ENCODE measurements at regions not wholly inside any gene's neighbourhood (a gene's known extent, or its start where the extent isn't known, plus 50 kb on each side); places are given as distances from the start of the nearest gene placed in this dataset.

GRCh38 chr11:29438815-29439214 is 578.0 kb downstream of the KCNA4 start:
- no peak for TF ChIP-seq CTCF (IDR thresholded peaks at IDR 0.05; ENCODE audit: low read depth, low read length, missing control alignments)
- no peak for DNase-seq (ENCODE audit: extremely low read depth, low read depth)
- no peak overlapping the region for H3K4me3 ChIP-seq (replicated peaks; ENCODE audit: low read depth, low read length)

GRCh38 chr11:29435421-29435820 is 581.4 kb downstream of the KCNA4 start:
- H3K4me3 ChIP-seq (replicated peaks; ENCODE audit: low read depth, low read length), result no peak overlapping the region
- TF ChIP-seq CTCF (IDR thresholded peaks at IDR 0.05; ENCODE audit: low read depth, low read length, missing control alignments), result no peak
- DNase-seq (ENCODE audit: extremely low read depth, low read depth), result no peak

GRCh38 chr11:29432719-29433325 is 584.0 kb downstream of the KCNA4 start:
- H3K4me3 ChIP-seq (replicated peaks; ENCODE audit: low read depth, low read length), result no peak overlapping the region
- peak; percentile 1 for DNase-seq (ENCODE audit: extremely low read depth, low read depth)
- TF ChIP-seq CTCF (IDR thresholded peaks at IDR 0.05; ENCODE audit: low read depth, low read length, missing control alignments), result peak; percentile 30

- no peak for DNase-seq (ENCODE audit: extremely low read depth, low read depth)
- H3K4me3 ChIP-seq (replicated peaks; ENCODE audit: low read depth, low read length), result no peak overlapping the region
- TF ChIP-seq CTCF (IDR thresholded peaks at IDR 0.05; ENCODE audit: low read depth, low read length, missing control alignments), result no peak
These were observed 611.5 kb downstream of the KCNA4 start for GRCh38 chr11:29405305-29405704.

GRCh38 chr11:29395555-29396072 is 621.2 kb downstream of the KCNA4 start:
- TF ChIP-seq CTCF (IDR thresholded peaks at IDR 0.05; ENCODE audit: low read depth, low read length, missing control alignments), result no peak
- no peak overlapping the region for H3K4me3 ChIP-seq (replicated peaks; ENCODE audit: low read depth, low read length)
- no peak for DNase-seq (ENCODE audit: extremely low read depth, low read depth)

- H3K4me3 ChIP-seq (replicated peaks; ENCODE audit: low read depth, low read length), result no peak overlapping the region
- DNase-seq (ENCODE audit: extremely low read depth, low read depth), result no peak
- TF ChIP-seq CTCF (IDR thresholded peaks at IDR 0.05; ENCODE audit: low read depth, low read length, missing control alignments), result no peak
These were observed 627.0 kb downstream of the KCNA4 start for GRCh38 chr11:29389793-29390192.

- DNase-seq (ENCODE audit: extremely low read depth, low read depth), result no peak
- TF ChIP-seq CTCF (IDR thresholded peaks at IDR 0.05; ENCODE audit: low read depth, low read length, missing control alignments), result no peak
- no peak overlapping the region for H3K4me3 ChIP-seq (replicated peaks; ENCODE audit: low read depth, low read length)
These were observed 643.1 kb downstream of the KCNA4 start for GRCh38 chr11:29373725-29374124.
